Thyroid gland (tissue), 4 donors: ENCODE measurements at regions not wholly inside any gene's neighbourhood (a gene's known extent, or its start where the extent isn't known, plus 50 kb on each side); places are given as distances from the start of the nearest gene placed in this dataset.

Experiments used
- DNase-seq, 2 donors: peaks; one replicate each; pipeline ENCODE4 v3.0.0-alpha.2; 2019
- H3K27ac ChIP-seq, 3 donors: fragments of 200-600 bp; sonication (generic); 1 replicate in 2 of 3; 2 replicates in 1 of 3; pipeline ENCODE4 v1.5.1; 2016 to 2019; ENCODE audit warnings: mild to moderate bottlenecking in 1 of 3, moderate library complexity in 1 of 3
- H3K27me3 ChIP-seq: fragments of 200-600 bp; sonication (generic); one replicate; pipeline ENCODE4 v1.5.1; 2019
- H3K36me3 ChIP-seq, 2 donors: fragments of 200-600 bp; sonication (generic); one replicate each; pipeline ENCODE4 v1.5.1; 2016 to 2019
- H3K4me1 ChIP-seq, 2 donors: fragments of 200-600 bp; sonication (generic); one replicate each; pipeline ENCODE4 v1.5.1; 2017 to 2019
- H3K4me3 ChIP-seq, 3 donors: fragments of 200-600 bp; sonication (generic); replicated peaks in 1 of 3; 1 replicate in 2 of 3; 2 replicates in 1 of 3; pipeline ENCODE4 v1.5.1; 2016; ENCODE audit warnings: mild to moderate bottlenecking in 1 of 3
- H3K9me3 ChIP-seq: fragments of 200-600 bp; sonication (generic); one replicate; pipeline ENCODE4 v1.5.1; 2017
- CTCF ChIP-seq, 6 experiments: fragments of 200-600 bp in 3 of 6; fragments of 450-650 bp in 3 of 6; sonication (generic) in 3 of 6; IDR thresholded peaks; one replicate each; pipeline ENCODE4 v1.5.1; 2016 to 2019; ENCODE audit warnings: antibody characterized with exemption in 6 of 6, mild to moderate bottlenecking in 2 of 6, inconsistent platforms in 1 of 6, moderate library complexity in 1 of 6
- POLR2A ChIP-seq, 2 donors: fragments of 450-650 bp; IDR thresholded peaks; one replicate each; pipeline ENCODE4 v1.6.1; 2017; ENCODE audit warnings: antibody characterized with exemption in 2 of 2, mild to moderate bottlenecking in 2 of 2, moderate library complexity in 1 of 2
- WGBS, 2 donors: methylation state at CpG; one replicate each; pipeline ENCODE4 v1.1.5; 2017; 5-methylcytosine and 5-hydroxymethylcytosine counted together
- intact Hi-C: fragments of 100-400 bp; cut with DNase I; formaldehyde crosslinking; loops from one replicate; pipeline ENCODE4 v1.15.1; 2023

- Histone ChIP-seq H3K36me3 (no peaks in the 10 kb centered on the region), H3K9me3 (no peaks in the 10 kb centered on the region)
- DNase-seq, result no peak
These were observed 502.8 kb downstream of the COG6 start for GRCh38 chr13:40158218-40158617.

GRCh38 chr13:40158757-40159156 lies 503.3 kb downstream of the COG6 start:
- intact Hi-C loops, result no loop called here
- WGBS, 2 donors, result 90 to 96% methylated on average over 4 of the region's 4 CpGs

More at GRCh38 chr13:40158218-40158617, 502.8 kb downstream of the COG6 start:
- H3K4me1 ChIP-seq, result peaks cover 0 to 3% of the 10 kb centered on the region in 2 donors
- 80 to 100% methylated on average over 1 of the region's 1 CpG for WGBS, 2 donors
- H3K4me3 ChIP-seq, result no peak overlapping the region
- no peaks in the 10 kb centered on the region for H3K27me3 ChIP-seq
- no peak for TF ChIP-seq CTCF (IDR thresholded peaks at IDR 0.05)
- no peak for TF ChIP-seq POLR2A (IDR thresholded peaks at IDR 0.05)
- H3K27ac ChIP-seq, result no peak overlapping the region
- intact Hi-C loops, result no loop called here

DNA sequence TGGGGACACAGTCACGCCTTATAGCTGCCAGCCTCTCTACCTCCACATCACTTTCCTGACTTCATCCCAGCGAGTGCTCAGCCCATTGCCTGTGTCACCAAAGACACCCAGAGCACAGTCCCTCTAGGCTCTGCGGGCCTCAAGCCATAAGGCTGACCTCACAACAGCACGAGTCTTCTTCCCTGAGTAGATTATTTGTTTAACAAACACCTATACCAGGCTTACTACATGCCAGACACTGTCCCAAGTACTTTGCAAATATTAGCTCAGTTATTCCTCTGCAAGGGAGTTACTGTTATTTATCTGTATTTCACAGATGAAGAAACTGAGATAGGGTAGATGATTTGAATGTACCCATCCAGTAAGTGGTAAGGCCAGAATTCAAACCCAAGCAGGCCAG lies 504.3 kb downstream of the COG6 start:
- Histone ChIP-seq H3K4me1 (peaks cover 0 to 7% of the 10 kb centered on the region in 2 donors), H3K36me3 (no peaks in the 10 kb centered on the region), H3K9me3 (no peaks in the 10 kb centered on the region), H3K4me3 (no peak overlapping the region), H3K27ac (no peak overlapping the region), H3K27me3 (no peaks in the 10 kb centered on the region)
- no peak for TF ChIP-seq POLR2A (IDR thresholded peaks at IDR 0.05)
- TF ChIP-seq CTCF (IDR thresholded peaks at IDR 0.05), result no peak
- intact Hi-C loops, result no loop called here
- WGBS, 2 donors, result 95 to 99% methylated on average over 4 of the region's 4 CpGs
- no peak for DNase-seq

More at GRCh38 chr13:40158757-40159156, 503.3 kb downstream of the COG6 start:
- H3K36me3 ChIP-seq, result no peaks in the 10 kb centered on the region
- no peak overlapping the region for H3K4me3 ChIP-seq
- H3K4me1 ChIP-seq, result peaks cover 0 to 7% of the 10 kb centered on the region in 2 donors
- TF ChIP-seq POLR2A (IDR thresholded peaks at IDR 0.05) (no peak), CTCF (IDR thresholded peaks at IDR 0.05) (no peak)
- no peak for DNase-seq
- no peaks in the 10 kb centered on the region for H3K9me3 ChIP-seq
- no peak overlapping the region for H3K27ac ChIP-seq
- H3K27me3 ChIP-seq, result no peaks in the 10 kb centered on the region

- intact Hi-C loops, result no loop called here
- no peaks in the 10 kb centered on the region for H3K36me3 ChIP-seq
- H3K4me1 ChIP-seq, result peaks cover 0 to 7% of the 10 kb centered on the region in 2 donors
- no peak for DNase-seq
- H3K27me3 ChIP-seq, result no peaks in the 10 kb centered on the region
- 88% methylated on average over 7 of the region's 7 CpGs for WGBS, 2 donors
- H3K27ac ChIP-seq, result no peak overlapping the region
- no peaks in the 10 kb centered on the region for H3K9me3 ChIP-seq
- no peak for TF ChIP-seq POLR2A (IDR thresholded peaks at IDR 0.05)
- TF ChIP-seq CTCF (IDR thresholded peaks at IDR 0.05), result no peak
- no peak overlapping the region for H3K4me3 ChIP-seq
These were observed 505.3 kb downstream of the COG6 start for GRCh38 chr13:40160618-40161350.

GRCh38 chr13:40161351-40161810 lies 505.1 kb downstream of the FOXO1 start:
- intact Hi-C loops, result no loop called here
- 90 to 96% methylated on average over 4 of the region's 4 CpGs for WGBS, 2 donors
- TF ChIP-seq POLR2A (IDR thresholded peaks at IDR 0.05) (no peak), CTCF (IDR thresholded peaks at IDR 0.05) (no peak)

More at GRCh38 chr13:40161351-40161810, 505.1 kb downstream of the FOXO1 start:
- no peak overlapping the region for H3K4me3 ChIP-seq
- no peak for DNase-seq
- no peaks in the 10 kb centered on the region for H3K27me3 ChIP-seq
- H3K36me3 ChIP-seq, result no peaks in the 10 kb centered on the region
- no peaks in the 10 kb centered on the region for H3K9me3 ChIP-seq
- no peak overlapping the region for H3K27ac ChIP-seq
- H3K4me1 ChIP-seq, result peaks cover 0 to 7% of the 10 kb centered on the region in 2 donors
